ENCODE measurements at regions not wholly inside any gene's neighbourhood (a gene's known extent, or its start where the extent isn't known, plus 50 kb on each side); places are given as distances from the start of the nearest gene placed in this dataset.

DNA sequence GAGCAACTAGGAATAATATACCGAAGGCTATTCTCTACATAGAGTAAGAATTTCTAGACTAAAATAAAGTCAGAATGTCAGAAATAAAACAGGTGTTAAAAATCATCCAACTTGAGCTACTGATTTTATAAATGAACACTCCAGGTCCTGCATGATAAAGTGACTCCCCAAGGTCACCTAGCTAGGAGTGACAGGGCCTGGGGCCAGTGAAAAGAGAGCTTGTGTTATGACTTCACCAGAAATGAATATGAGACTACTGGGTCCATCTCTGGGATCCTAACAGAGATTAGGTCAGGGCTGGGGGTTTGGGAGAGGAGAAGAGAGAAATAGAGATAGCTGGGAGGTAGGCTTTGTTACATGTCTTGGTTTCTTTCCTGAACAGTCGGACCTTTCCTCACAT, 89.7 kb upstream of the CYP1B1 start:
- Histone ChIP-seq H3K9me3 (ENCODE audit: control insufficient read depth, insufficient read depth, low read length) (no peaks in the 10 kb centered on the region), H3K9ac (ENCODE audit: low read depth, low read length) (no peak overlapping the region), H3K14ac (replicated peaks; ENCODE audit: low read depth, low read length) (no peak overlapping the region), H3K27me3 (ENCODE audit: control insufficient read depth, insufficient read depth, low read length) (peaks cover 16% of the 10 kb centered on the region), H2BK120ac (ENCODE audit: low read depth, low read length) (no peak overlapping the region), H3K18ac (ENCODE audit: low read depth, low read length) (no peak overlapping the region), H2BK20ac (ENCODE audit: low read depth, low read length) (no peak overlapping the region), H4K20me1 (ENCODE audit: insufficient read depth, low read length) (no peaks in the 10 kb centered on the region), H2AK5ac (ENCODE audit: low read depth, low read length) (no peak overlapping the region), H3K79me1 (ENCODE audit: low read depth in 1 of 2, low read length in 2 of 2) (no peaks in the 10 kb centered on the region), H3K9me1 (ENCODE audit: insufficient read depth, low read length) (0 out of 2 replicates have a peak, but pooled peaks cover 7% of the 10 kb centered on the region), H4K91ac (ENCODE audit: insufficient read depth, low read depth, low read length) (no peak overlapping the region), H3K4ac (ENCODE audit: low read depth, low read length) (no peak overlapping the region), H2BK5ac (ENCODE audit: low read depth, low read length, poor library complexity, severe bottlenecking) (no peak overlapping the region), H3K23ac (ENCODE audit: low read depth, low read length) (no peak overlapping the region), H3K4me2 (ENCODE audit: low read depth, low read length) (no peak overlapping the region), H3K4me3 (ENCODE audit: insufficient read depth, low read depth, low read length) (no peak overlapping the region), H4K8ac (ENCODE audit: low read depth in 2 of 2, low read length in 2 of 2) (no peak overlapping the region), H2AK9ac (replicated peaks; ENCODE audit: low read depth, low read length, poor library complexity) (no peak overlapping the region), H3K36me3 (ENCODE audit: control insufficient read depth, insufficient read depth, low read length) (no peaks in the 10 kb centered on the region), H3K4me1 (ENCODE audit: control insufficient read depth, insufficient read depth, low read length) (peaks cover 11% of the 10 kb centered on the region), H4K5ac (ENCODE audit: low read depth, low read length) (no peak overlapping the region), H2BK15ac (ENCODE audit: low read depth, low read length) (no peak overlapping the region), H2AFZ (replicated peaks; ENCODE audit: low read length, poor library complexity) (no peak overlapping the region), H3K56ac (ENCODE audit: extremely low read depth, insufficient read depth, low read length) (no peak overlapping the region), H3K27ac (ENCODE audit: insufficient read depth, low read length) (no peak overlapping the region)
- in situ Hi-C loops (cut with MboI; ENCODE audit: low sequenced_read_pairs) (no loop called here), dilution Hi-C loops (cut with HindIII; ENCODE audit: low sequenced_read_pairs, unreplicated experiment) (no loop called here), intact Hi-C loops (cut with micrococcal nuclease) (no loop called here)
- WGBS, 2 experiments (ENCODE audit: extremely low coverage in 2 of 2, insufficient read length in 1 of 2), result 100% methylated on average over 1 of the region's 2 CpGs; no CpG with 5 or more reads in 1 of the 2 experiments
- ChIA-PET POLR2A (ENCODE audit: unreplicated experiment) (no interaction called here), CTCF (no interaction called here)
- no TSS peak for BruUV-seq (replicated peaks)
- TF ChIP-seq, protein P1, sequence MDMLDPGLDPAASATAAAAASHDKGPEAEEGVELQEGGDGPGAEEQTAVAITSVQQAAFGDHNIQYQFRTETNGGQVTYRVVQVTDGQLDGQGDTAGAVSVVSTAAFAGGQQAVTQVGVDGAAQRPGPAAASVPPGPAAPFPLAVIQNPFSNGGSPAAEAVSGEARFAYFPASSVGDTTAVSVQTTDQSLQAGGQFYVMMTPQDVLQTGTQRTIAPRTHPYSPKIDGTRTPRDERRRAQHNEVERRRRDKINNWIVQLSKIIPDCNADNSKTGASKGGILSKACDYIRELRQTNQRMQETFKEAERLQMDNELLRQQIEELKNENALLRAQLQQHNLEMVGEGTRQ (IDR thresholded peaks at IDR 0.05; ENCODE audit: low read depth, low read length), result no peak
- TF ChIP-seq CHD1 (IDR thresholded peaks at IDR 0.05; ENCODE audit: low read depth, low read length), result no peak
- no peak for TF ChIP-seq CEBPB (IDR thresholded peaks at IDR 0.05; ENCODE audit: low read depth, low read length)
- TF ChIP-seq MAFK (IDR thresholded peaks at IDR 0.05; ENCODE audit: low read depth, low read length), result no peak
- TF ChIP-seq RCOR1 (IDR thresholded peaks at IDR 0.05; ENCODE audit: insufficient replicate concordance, low read length), result no peak
- TF ChIP-seq NFE2L2 (IDR thresholded peaks at IDR 0.05; ENCODE audit: low read depth, low read length), result no peak
- TF ChIP-seq RFX5 (IDR thresholded peaks at IDR 0.05; ENCODE audit: low read depth, low read length), result no peak
- TF ChIP-seq, protein P2, sequence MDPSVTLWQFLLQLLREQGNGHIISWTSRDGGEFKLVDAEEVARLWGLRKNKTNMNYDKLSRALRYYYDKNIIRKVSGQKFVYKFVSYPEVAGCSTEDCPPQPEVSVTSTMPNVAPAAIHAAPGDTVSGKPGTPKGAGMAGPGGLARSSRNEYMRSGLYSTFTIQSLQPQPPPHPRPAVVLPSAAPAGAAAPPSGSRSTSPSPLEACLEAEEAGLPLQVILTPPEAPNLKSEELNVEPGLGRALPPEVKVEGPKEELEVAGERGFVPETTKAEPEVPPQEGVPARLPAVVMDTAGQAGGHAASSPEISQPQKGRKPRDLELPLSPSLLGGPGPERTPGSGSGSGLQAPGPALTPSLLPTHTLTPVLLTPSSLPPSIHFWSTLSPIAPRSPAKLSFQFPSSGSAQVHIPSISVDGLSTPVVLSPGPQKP (IDR thresholded peaks at IDR 0.05; ENCODE audit: borderline replicate concordance, low read depth, low read length), result no peak
- no peak for TF ChIP-seq MXI1 (IDR thresholded peaks at IDR 0.05; ENCODE audit: borderline replicate concordance, low read depth, low read length)
- TF ChIP-seq BHLHE40 (IDR thresholded peaks at IDR 0.05; ENCODE audit: low read depth, low read length), result no peak
- TF ChIP-seq FOS (IDR thresholded peaks at IDR 0.05; ENCODE audit: low read depth, low read length), result no peak
- TF ChIP-seq RAD21 (IDR thresholded peaks at IDR 0.05; ENCODE audit: low read length), result no peak
- TF ChIP-seq POLR2A (IDR thresholded peaks at IDR 0.05; ENCODE audit: low read depth, low read length), result no peak
- TF ChIP-seq SMC3 (IDR thresholded peaks at IDR 0.05; ENCODE audit: low read depth, low read length), result no peak
- TF ChIP-seq MAZ (IDR thresholded peaks at IDR 0.05; ENCODE audit: borderline replicate concordance, low read depth, low read length), result no peak
- TF ChIP-seq, protein P3, sequence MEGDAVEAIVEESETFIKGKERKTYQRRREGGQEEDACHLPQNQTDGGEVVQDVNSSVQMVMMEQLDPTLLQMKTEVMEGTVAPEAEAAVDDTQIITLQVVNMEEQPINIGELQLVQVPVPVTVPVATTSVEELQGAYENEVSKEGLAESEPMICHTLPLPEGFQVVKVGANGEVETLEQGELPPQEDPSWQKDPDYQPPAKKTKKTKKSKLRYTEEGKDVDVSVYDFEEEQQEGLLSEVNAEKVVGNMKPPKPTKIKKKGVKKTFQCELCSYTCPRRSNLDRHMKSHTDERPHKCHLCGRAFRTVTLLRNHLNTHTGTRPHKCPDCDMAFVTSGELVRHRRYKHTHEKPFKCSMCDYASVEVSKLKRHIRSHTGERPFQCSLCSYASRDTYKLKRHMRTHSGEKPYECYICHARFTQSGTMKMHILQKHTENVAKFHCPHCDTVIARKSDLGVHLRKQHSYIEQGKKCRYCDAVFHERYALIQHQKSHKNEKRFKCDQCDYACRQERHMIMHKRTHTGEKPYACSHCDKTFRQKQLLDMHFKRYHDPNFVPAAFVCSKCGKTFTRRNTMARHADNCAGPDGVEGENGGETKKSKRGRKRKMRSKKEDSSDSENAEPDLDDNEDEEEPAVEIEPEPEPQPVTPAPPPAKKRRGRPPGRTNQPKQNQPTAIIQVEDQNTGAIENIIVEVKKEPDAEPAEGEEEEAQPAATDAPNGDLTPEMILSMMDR (conservative IDR thresholded peaks at IDR 0.05; ENCODE audit: low read depth, low read length), result no peak
- DNase-seq (no peak), ATAC-seq (ENCODE audit: low read depth) (no peak)
